Activated CD4-positive, alpha-beta memory T cell treated with anti-CD3 and anti-CD28 coated beads for 36 hours (primary cell): ENCODE measurements at regions not wholly inside any gene's neighbourhood (a gene's known extent, or its start where the extent isn't known, plus 50 kb on each side); places are given as distances from the start of the nearest gene placed in this dataset.

ENCODE experiments used
- CTCF ChIA-PET: fragments of 350-600 bp; sonication (Branson Sonifier 250); formaldehyde crosslinking; loops from one replicate; lab custom pipeline; 2021; ENCODE audit warnings: antibody characterized with exemption, inconsistent platforms; lab: Charles Lee
- POLR2A ChIA-PET: fragments of 350-600 bp; sonication (Branson Sonifier 250); formaldehyde crosslinking; loops from one replicate; lab custom pipeline; 2021; ENCODE audit warnings: antibody characterized with exemption; lab: Charles Lee
- DNase-seq: peaks from one replicate; pipeline ENCODE4 v3.0.0-alpha.2; 2020
- H3K27ac Mint-ChIP-seq: one replicate; pipeline ENCODE4 v1.8.0; 2021; ENCODE audit warnings: mixed read lengths
- H3K27me3 Mint-ChIP-seq: one replicate; pipeline ENCODE4 v1.8.0; 2021; ENCODE audit warnings: mixed read lengths
- H3K36me3 Mint-ChIP-seq: one replicate; pipeline ENCODE4 v1.8.0; 2021; ENCODE audit warnings: mixed read lengths
- H3K4me1 Mint-ChIP-seq: one replicate; pipeline ENCODE4 v1.8.0; 2021; ENCODE audit warnings: low read depth, mixed read lengths
- H3K4me3 Mint-ChIP-seq: one replicate; pipeline ENCODE4 v1.8.0; 2021; ENCODE audit warnings: mild to moderate bottlenecking, mixed read lengths
- H3K9me3 Mint-ChIP-seq: one replicate; pipeline ENCODE4 v1.8.0; 2021; ENCODE audit warnings: mixed read lengths
- intact Hi-C: fragments of 100-400 bp; cut with micrococcal nuclease; formaldehyde crosslinking; loops from one replicate; pipeline ENCODE4 v1.15.1; 2023

DNA sequence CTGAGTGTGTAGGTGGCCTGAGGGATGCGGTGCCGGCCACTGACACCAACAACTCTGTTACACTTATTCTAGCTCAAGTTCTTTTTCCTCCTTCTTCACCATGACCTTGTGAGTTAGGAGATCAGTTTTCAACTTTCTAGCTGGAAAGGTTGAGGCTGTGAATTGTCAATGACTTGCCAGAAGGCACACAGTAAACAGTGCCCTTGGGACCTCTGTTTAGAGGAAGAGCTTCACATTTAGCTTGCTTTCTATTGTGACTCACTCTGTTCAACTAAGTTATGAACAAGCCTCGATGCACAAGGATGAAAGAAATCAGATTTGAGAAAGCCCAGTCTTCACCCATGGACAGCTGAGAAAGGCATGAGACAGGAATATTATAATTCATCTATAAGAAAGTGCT lies 455.6 kb downstream of the MAFB start:
- Mint-ChIP-seq H3K4me3 (no peak overlapping the region), H3K27ac (no peak overlapping the region), H3K9me3 (no peaks in the 10 kb centered on the region), H3K36me3 (no peaks in the 10 kb centered on the region), H3K4me1 (no peaks in the 10 kb centered on the region), H3K27me3 (no peaks in the 10 kb centered on the region)
- intact Hi-C loops: no loop called here
- POLR2A ChIA-PET: no interaction called here
- CTCF ChIA-PET: no interaction called here
- no peak for DNase-seq

DNA sequence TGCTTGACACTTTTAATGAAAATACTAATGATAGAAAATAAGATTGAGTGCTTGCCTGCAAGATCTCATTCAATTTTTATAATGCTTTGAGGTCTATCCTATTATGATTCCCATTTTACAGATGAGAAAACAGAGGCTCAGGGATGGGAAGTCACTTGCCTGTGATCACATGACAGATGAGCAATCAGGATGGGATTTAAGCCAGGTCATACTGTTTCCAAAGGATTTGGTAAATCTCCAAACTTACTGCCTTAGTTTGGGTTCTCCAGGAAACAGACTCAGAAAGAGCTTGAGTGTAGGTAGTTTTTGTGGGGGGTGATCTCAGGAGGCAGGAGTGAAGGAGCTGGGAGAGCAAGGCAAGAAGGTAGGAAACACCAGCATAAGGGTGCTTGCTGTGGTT lies 456.3 kb downstream of the MAFB start:
- no peak for DNase-seq
- H3K36me3 Mint-ChIP-seq: no peaks in the 10 kb centered on the region
- ChIA-PET CTCF (no interaction called here), POLR2A (no interaction called here)
- H3K4me1 Mint-ChIP-seq: no peaks in the 10 kb centered on the region
- intact Hi-C loops: no loop called here
- no peaks in the 10 kb centered on the region for H3K9me3 Mint-ChIP-seq
- no peaks in the 10 kb centered on the region for H3K27me3 Mint-ChIP-seq
- H3K4me3 Mint-ChIP-seq: no peak overlapping the region
- H3K27ac Mint-ChIP-seq: no peak overlapping the region

DNA sequence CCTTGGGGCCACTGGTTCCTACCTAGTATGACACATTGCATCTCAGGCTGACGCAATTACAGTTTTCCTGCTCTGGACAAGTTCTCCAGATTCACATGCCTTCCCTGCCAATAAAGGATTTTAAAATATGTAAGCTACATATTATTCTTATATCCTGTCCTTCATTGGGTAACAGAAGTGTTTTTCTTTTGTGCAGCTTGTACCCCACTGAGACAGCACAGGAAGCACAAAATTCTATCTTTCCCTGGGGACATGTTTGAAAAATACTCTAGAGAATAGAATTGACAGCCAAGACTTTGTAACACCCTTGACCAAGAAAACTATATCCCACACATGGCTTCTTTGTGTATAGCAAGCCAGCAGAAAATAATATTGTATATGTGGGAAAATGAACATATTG lies 456.8 kb downstream of the MAFB start:
- ChIA-PET POLR2A (no interaction called here), CTCF (no interaction called here)
- intact Hi-C loops: no loop called here
- Mint-ChIP-seq H3K4me3 (no peak overlapping the region), H3K9me3 (no peaks in the 10 kb centered on the region), H3K27me3 (no peaks in the 10 kb centered on the region), H3K4me1 (no peaks in the 10 kb centered on the region), H3K27ac (no peak overlapping the region), H3K36me3 (no peaks in the 10 kb centered on the region)
- DNase-seq: no peak

DNA sequence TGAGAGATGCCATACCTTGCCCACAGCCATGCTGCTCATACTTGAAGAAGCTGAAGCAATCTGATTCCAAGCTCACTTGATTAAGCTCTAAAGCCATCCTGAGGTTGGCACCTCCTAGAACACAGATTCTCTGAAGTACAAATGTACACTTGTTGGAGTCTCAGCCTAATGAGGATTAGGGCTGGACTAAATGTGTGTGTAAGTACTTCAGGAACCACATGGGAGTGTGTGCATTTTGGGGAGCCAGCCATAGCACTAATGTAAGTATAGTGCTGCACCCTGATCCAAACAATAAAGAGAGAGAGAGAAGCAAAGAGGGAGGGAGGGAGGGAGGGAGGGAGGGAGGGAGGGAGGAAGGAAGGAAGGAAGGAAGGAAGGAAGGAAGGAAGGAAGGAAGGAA lies 458.6 kb downstream of the MAFB start:
- H3K27me3 Mint-ChIP-seq: no peaks in the 10 kb centered on the region
- ChIA-PET POLR2A (no interaction called here), CTCF (no interaction called here)
- no peaks in the 10 kb centered on the region for H3K36me3 Mint-ChIP-seq
- no peaks in the 10 kb centered on the region for H3K9me3 Mint-ChIP-seq
- no peak overlapping the region for H3K27ac Mint-ChIP-seq
- no peak overlapping the region for H3K4me3 Mint-ChIP-seq
- intact Hi-C loops: no loop called here
- no peak for DNase-seq
- H3K4me1 Mint-ChIP-seq: no peaks in the 10 kb centered on the region

DNA sequence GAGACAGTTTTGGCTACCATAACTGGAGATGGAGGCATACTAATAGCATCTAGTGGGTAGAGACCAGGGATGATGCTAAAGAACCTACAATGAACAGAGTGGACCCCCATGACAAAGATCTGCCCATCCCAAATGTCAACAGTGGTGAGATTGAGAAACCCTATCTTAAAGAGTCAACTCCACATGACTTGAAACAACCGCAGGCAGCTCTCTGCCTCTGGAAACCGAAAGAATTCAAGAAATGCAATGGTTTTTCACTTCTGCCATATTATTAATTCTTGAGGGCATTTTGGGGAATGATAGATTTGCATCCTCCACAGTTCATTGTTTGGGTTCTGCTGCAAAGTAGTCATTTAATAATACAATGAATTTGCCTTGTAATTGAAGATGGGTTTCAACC lies 463.4 kb downstream of the MAFB start:
- CTCF ChIA-PET: no interaction called here
- DNase-seq: no peak
- no peak overlapping the region for H3K27ac Mint-ChIP-seq
- no peak overlapping the region for H3K4me3 Mint-ChIP-seq
- intact Hi-C loops: no loop called here
- POLR2A ChIA-PET: no interaction called here
- no peaks in the 10 kb centered on the region for H3K9me3 Mint-ChIP-seq
- no peaks in the 10 kb centered on the region for H3K27me3 Mint-ChIP-seq
- H3K36me3 Mint-ChIP-seq: no peaks in the 10 kb centered on the region
- H3K4me1 Mint-ChIP-seq: no peaks in the 10 kb centered on the region

DNA sequence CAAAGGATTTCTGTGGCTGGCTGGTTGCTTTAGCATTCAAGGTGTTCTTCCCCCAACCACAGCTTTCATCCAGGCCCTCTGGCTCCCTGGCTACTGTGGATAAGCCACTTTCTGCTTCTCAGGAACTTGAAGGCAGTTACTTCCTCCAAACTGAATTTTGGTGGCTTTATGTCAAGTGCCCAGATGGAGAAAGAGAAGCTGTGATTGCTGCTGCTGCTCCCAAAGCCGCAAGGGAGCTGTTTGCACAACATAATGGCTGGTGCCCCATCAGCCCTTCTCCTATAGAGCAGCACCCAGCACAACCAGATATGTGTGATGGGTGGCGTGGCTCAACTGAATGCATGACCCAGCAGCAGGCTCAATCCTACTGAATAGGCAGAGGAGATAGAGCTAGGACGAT lies 465.2 kb downstream of the MAFB start:
- Mint-ChIP-seq H3K27ac (no peak overlapping the region), H3K4me3 (no peak overlapping the region), H3K4me1 (no peaks in the 10 kb centered on the region), H3K36me3 (no peaks in the 10 kb centered on the region), H3K9me3 (no peaks in the 10 kb centered on the region), H3K27me3 (no peaks in the 10 kb centered on the region)
- intact Hi-C loops: no loop called here
- no peak for DNase-seq
- ChIA-PET CTCF (no interaction called here), POLR2A (no interaction called here)

DNA sequence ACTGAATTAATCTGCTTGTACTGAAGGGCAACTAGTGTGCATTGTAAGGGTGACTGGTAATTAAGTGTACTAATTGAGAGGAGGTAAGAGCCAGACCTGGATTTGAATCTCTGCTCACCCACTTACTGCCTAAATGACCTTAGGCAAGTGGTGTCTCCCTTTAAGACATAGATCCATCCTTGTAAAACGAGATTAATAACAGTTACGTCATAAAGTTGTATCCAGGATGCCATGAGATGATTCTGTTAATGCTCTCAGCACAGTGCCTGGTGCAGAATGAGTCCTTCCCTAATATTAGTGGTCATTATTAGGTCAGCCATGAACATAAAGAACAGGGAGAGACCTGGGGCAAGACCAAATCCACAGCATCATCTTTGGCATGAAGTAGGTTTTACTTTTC lies 470.1 kb downstream of the MAFB start:
- Mint-ChIP-seq H3K27ac (no peak overlapping the region), H3K4me3 (no peak overlapping the region), H3K9me3 (no peaks in the 10 kb centered on the region), H3K36me3 (no peaks in the 10 kb centered on the region), H3K27me3 (no peaks in the 10 kb centered on the region), H3K4me1 (no peaks in the 10 kb centered on the region)
- POLR2A ChIA-PET: no interaction called here
- intact Hi-C loops: no loop called here
- CTCF ChIA-PET: no interaction called here
- no peak for DNase-seq

DNA sequence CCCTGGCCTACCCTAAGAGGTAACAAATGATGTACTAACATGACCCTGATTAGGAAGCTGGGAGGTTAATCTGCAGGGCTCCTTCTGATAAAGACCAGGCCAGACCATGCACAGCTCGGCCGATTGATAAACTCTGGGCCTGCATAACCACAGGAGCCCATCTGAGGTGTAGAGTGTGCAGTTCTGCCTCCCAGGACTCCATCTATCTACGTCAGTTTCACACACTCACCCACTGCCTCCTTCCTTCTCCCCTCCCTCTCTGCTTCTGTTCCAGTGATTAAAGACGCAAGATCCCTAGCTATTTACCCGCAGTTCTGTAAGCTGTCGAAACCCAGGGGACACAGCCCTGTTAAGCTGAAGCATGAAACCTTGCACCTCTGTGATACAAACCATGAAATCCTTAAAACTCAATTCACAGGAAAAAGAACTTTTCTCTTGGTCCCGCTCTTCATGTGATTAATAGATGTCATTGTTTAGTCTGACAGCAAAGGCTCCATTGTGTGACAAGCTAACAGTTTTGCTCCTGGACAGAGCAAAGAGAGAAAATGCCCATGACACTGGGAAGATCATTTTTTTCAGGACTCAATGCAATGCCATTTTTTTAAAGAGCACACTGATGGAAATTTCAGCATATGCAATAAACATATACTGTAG lies 470.6 kb downstream of the MAFB start:
- intact Hi-C loops: no loop called here
- no peaks in the 10 kb centered on the region for H3K9me3 Mint-ChIP-seq
- CTCF ChIA-PET: no interaction called here

DNA sequence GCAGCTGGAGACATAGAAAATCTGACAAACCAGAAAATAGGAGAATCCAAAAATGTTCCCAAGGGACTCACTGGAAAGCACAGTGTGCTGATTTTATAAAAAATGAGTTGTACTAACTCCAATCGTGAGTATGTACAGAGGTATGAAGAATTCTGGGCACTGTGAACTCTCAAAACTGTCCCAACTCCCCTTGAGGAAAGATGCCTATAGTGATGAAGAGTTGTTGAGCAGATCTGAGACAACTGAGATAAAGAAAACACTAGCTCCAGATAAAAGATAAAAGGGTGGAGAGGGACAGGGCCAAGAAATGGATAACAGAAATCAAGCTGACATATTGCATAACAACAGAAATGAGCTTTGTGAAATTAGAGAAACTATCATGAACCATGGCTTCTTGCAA lies 481.4 kb downstream of the MAFB start:
- intact Hi-C loops: no loop called here
- ChIA-PET CTCF (no interaction called here), POLR2A (no interaction called here)
- H3K36me3 Mint-ChIP-seq: no peaks in the 10 kb centered on the region
- no peaks in the 10 kb centered on the region for H3K27me3 Mint-ChIP-seq
- no peaks in the 10 kb centered on the region for H3K4me1 Mint-ChIP-seq
- no peak overlapping the region for H3K4me3 Mint-ChIP-seq
- no peak for DNase-seq
- H3K27ac Mint-ChIP-seq: no peak overlapping the region
- H3K9me3 Mint-ChIP-seq: peaks cover 5% of the 10 kb centered on the region

More for the DNA sequence above, 470.6 kb downstream of the MAFB start:
- Mint-ChIP-seq H3K4me3 (no peak overlapping the region), H3K4me1 (no peaks in the 10 kb centered on the region), H3K27me3 (no peaks in the 10 kb centered on the region), H3K27ac (no peak overlapping the region), H3K36me3 (no peaks in the 10 kb centered on the region)
- no peak for DNase-seq
- POLR2A ChIA-PET: no interaction called here

DNA sequence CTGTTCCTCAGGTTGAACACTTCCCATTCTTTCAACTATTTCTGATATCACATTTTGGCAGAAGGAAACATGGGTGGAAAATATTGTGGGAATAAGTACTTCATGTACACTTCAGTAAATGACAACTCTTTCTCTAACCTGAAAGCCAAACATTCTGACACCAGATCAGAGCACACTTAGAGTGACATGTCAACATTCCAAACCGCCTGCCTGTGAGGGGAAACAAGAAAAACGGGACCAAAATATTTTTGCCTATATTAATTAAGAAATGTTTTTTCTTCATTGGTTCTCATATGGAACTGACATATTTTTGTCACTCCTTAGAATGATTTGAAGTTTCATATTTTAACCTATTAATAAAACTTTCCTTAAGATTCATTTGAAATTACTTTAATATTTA lies 483.1 kb downstream of the MAFB start:
- DNase-seq: no peak
- Mint-ChIP-seq H3K27me3 (no peaks in the 10 kb centered on the region), H3K4me1 (no peaks in the 10 kb centered on the region), H3K9me3 (peaks cover 5% of the 10 kb centered on the region), H3K36me3 (no peaks in the 10 kb centered on the region), H3K27ac (no peak overlapping the region), H3K4me3 (no peak overlapping the region)
- ChIA-PET POLR2A (no interaction called here), CTCF (no interaction called here)
- intact Hi-C loops: no loop called here

DNA sequence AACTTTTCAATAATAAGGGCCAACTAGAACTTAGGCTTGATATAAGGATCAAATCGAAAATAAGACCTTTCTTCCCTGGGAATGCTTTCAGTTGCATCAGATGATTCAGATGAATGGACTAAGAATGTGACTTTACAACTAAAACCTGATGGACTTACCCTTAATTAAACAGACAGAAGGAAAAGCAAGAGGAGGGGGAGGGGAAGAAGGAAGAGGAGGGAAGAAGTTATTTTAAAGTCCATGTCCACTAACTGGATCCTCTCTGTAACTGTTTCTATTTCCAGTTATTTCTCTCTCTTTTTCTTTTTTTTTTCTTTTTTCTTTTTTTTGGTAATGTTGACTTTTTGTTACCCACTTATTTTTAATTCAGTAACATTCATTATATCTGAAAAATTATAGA lies 486.0 kb downstream of the MAFB start:
- no peak for DNase-seq
- ChIA-PET CTCF (no interaction called here), POLR2A (no interaction called here)
- Mint-ChIP-seq H3K4me1 (no peaks in the 10 kb centered on the region), H3K36me3 (no peaks in the 10 kb centered on the region), H3K27ac (no peak overlapping the region), H3K9me3 (peaks cover 4% of the 10 kb centered on the region), H3K4me3 (no peak overlapping the region), H3K27me3 (no peaks in the 10 kb centered on the region)
- intact Hi-C loops: no loop called here

DNA sequence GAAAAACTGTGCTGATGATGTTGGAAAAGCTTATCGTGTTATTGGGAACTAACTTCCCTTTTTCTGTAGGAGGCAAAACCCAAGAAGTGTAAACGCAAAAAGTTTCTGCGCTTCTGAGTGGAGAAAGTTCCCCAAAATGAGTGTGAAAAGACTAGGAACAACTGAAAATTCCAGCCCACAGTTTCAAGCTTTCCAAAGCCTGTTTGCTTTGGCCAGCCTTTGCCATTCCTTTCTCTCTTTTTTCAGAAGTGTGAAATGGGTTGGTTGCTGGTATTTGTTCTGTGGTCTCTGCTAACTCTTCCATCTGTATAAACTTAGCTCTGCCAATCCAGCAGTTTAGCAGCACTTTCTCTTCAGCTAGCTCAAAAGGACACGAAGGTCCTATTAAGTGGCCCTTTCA lies 491.3 kb downstream of the MAFB start:
- POLR2A ChIA-PET: no interaction called here
- DNase-seq: no peak
- no peaks in the 10 kb centered on the region for H3K4me1 Mint-ChIP-seq
- CTCF ChIA-PET: no interaction called here
- no peaks in the 10 kb centered on the region for H3K9me3 Mint-ChIP-seq
- H3K27ac Mint-ChIP-seq: no peak overlapping the region
- intact Hi-C loops: no loop called here
- no peaks in the 10 kb centered on the region for H3K36me3 Mint-ChIP-seq
- H3K4me3 Mint-ChIP-seq: no peak overlapping the region
- peaks cover 4% of the 10 kb centered on the region for H3K27me3 Mint-ChIP-seq

DNA sequence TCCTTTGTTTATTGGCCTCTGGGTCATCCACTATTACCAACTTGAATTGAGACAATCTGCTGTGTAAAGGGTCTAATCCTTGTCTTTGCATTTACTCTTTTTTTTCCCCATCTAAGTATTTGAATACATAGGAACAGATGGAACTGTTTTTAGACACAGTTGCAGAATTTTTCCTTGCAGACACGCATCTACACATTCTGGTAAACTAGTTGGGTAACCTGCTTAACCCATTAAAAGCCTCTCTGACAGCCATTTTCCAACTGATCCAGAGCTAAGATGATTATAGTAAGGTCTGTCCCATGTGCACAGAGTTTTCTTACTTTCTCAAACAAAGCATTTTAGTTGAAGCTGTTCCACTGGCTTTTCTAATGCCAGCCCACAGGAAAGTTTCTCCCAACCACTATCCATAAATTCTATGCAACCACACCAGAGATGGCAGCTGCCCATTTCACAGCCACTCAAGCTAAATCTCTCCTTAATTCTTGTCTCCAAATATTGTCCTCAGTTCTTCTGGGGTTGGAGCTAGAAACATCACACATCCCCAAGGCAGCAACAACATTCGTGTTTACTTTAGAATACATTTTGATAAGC lies 492.1 kb downstream of the MAFB start:
- CTCF ChIA-PET: no interaction called here
- intact Hi-C loops: no loop called here
- H3K4me1 Mint-ChIP-seq: no peaks in the 10 kb centered on the region
- no peaks in the 10 kb centered on the region for H3K36me3 Mint-ChIP-seq
- POLR2A ChIA-PET: no interaction called here
- no peaks in the 10 kb centered on the region for H3K9me3 Mint-ChIP-seq
- DNase-seq: no peak
- H3K27ac Mint-ChIP-seq: no peak overlapping the region
- no peak overlapping the region for H3K4me3 Mint-ChIP-seq
- H3K27me3 Mint-ChIP-seq: peaks cover 4% of the 10 kb centered on the region
